CD14-positive monocyte (primary cell): ENCODE measurements at regions not wholly inside any gene's neighbourhood (a gene's known extent, or its start where the extent isn't known, plus 50 kb on each side); places are given as distances from the start of the nearest gene placed in this dataset.

ENCODE experiments used
- DNase-seq, 3 donors: peaks; one replicate each; pipeline ENCODE4 v3.0.0-alpha.2; 2011 to 2022
- H2AFZ ChIP-seq: 2 replicates; pipeline ENCODE4 v1.6.0; 2012; ENCODE audit warnings: mild to moderate bottlenecking, low read depth, low read length, inconsistent platforms; ENCODE audit not compliant: insufficient read depth, poor library complexity, severe bottlenecking
- H3K27ac ChIP-seq, 2 donors: 1 replicate in 1 of 2; 2 replicates in 1 of 2; pipeline ENCODE4 v1.5.1; 2012 to 2013; ENCODE audit warnings: low read length in 2 of 2, control low read depth in 1 of 2, inconsistent platforms in 1 of 2, low read depth in 1 of 2, mild to moderate bottlenecking in 1 of 2
- H3K27me3 ChIP-seq, 2 donors: one replicate each; pipeline versions ENCODE4 v1.6.0 to v1.6.1; 2011 to 2013; ENCODE audit warnings: low read length in 2 of 2; ENCODE audit not compliant: control insufficient read depth in 2 of 2, insufficient read depth in 2 of 2
- H3K36me3 ChIP-seq, 2 donors: replicated peaks in 1 of 2; 1 replicate in 1 of 2; 2 replicates in 1 of 2; pipeline versions ENCODE4 v1.5.1 to v1.6.1; 2012 to 2013; ENCODE audit warnings: low read length in 2 of 2, control low read depth in 1 of 2, inconsistent platforms in 1 of 2, mild to moderate bottlenecking in 1 of 2; ENCODE audit not compliant: insufficient read depth in 2 of 2, control insufficient read depth in 1 of 2
- H3K4me1 ChIP-seq, 2 donors: 1 replicate in 1 of 2; 2 replicates in 1 of 2; pipeline versions ENCODE4 v1.5.1 to v1.6.1; 2012 to 2013; ENCODE audit warnings: low read length in 2 of 2, control low read depth in 1 of 2, inconsistent platforms in 1 of 2, mild to moderate bottlenecking in 1 of 2, moderate library complexity in 1 of 2; ENCODE audit not compliant: insufficient read depth in 2 of 2, control insufficient read depth in 1 of 2
- H3K4me2 ChIP-seq: replicated peaks from 2 replicates; pipeline ENCODE3; 2012; ENCODE audit warnings: low read length, moderate library complexity, mild to moderate bottlenecking; ENCODE audit not compliant: poor library complexity, severe bottlenecking; ENCODE audit errors: extremely low read depth
- H3K4me3 ChIP-seq, 3 experiments: fragments of 200-600 bp in 1 of 3; sonication (generic) in 1 of 3; replicated peaks in 1 of 3; 1 replicate in 2 of 3; 2 replicates in 1 of 3; pipeline ENCODE4 v1.5.1; 2011 to 2013; ENCODE audit warnings: low read length in 3 of 3, mild to moderate bottlenecking in 3 of 3, control low read depth in 2 of 3, low read depth in 2 of 3, inconsistent platforms in 1 of 3, moderate library complexity in 1 of 3
- H3K79me2 ChIP-seq: 2 replicates; pipeline ENCODE4 v1.6.0; 2012; ENCODE audit warnings: mild to moderate bottlenecking, control low read depth, inconsistent platforms, low read length, moderate library complexity; ENCODE audit not compliant: insufficient read depth
- H3K9ac ChIP-seq: 2 replicates; pipeline ENCODE4 v1.6.0; 2017; ENCODE audit warnings: low read length, mild to moderate bottlenecking; ENCODE audit not compliant: insufficient read depth, poor library complexity, severe bottlenecking
- H3K9me3 ChIP-seq, 2 donors: replicated peaks in 1 of 2; 1 replicate in 1 of 2; 2 replicates in 1 of 2; pipeline versions ENCODE4 v1.5.1 to v1.6.1; 2012 to 2013; ENCODE audit warnings: low read length in 2 of 2, control low read depth in 1 of 2; ENCODE audit not compliant: control insufficient read depth in 1 of 2, insufficient read depth in 1 of 2
- H4K20me1 ChIP-seq: 2 replicates; pipeline ENCODE4 v1.6.0; 2012; ENCODE audit warnings: mild to moderate bottlenecking, low read length, control low read depth, moderate library complexity; ENCODE audit not compliant: insufficient read depth
- H3K27ac Mint-ChIP-seq, 7 donors: one replicate each; pipeline ENCODE4 v1.8.0; 2020; ENCODE audit warnings: mild to moderate bottlenecking in 7 of 7, mixed read lengths in 7 of 7, moderate library complexity in 6 of 7, inconsistent platforms in 2 of 7
- H3K27me3 Mint-ChIP-seq, 3 donors: one replicate each; pipeline ENCODE4 v1.8.0; 2021 to 2022; ENCODE audit warnings: low read depth in 3 of 3, mild to moderate bottlenecking in 3 of 3, mixed read lengths in 3 of 3, moderate library complexity in 3 of 3, inconsistent platforms in 1 of 3
- H3K36me3 Mint-ChIP-seq, 2 donors: one replicate each; pipeline ENCODE4 v1.8.0; 2020; ENCODE audit warnings: mixed read lengths in 2 of 2, inconsistent platforms in 1 of 2, mild to moderate bottlenecking in 1 of 2
- H3K4me1 Mint-ChIP-seq: one replicate; pipeline ENCODE4 v1.8.0; 2020; ENCODE audit warnings: mild to moderate bottlenecking, mixed read lengths
- H3K4me3 Mint-ChIP-seq, 2 donors: one replicate each; pipeline ENCODE4 v1.8.0; 2020; ENCODE audit warnings: mild to moderate bottlenecking in 2 of 2, mixed read lengths in 2 of 2, moderate library complexity in 1 of 2
- H3K9me3 Mint-ChIP-seq, 7 donors: one replicate each; pipeline ENCODE4 v1.8.0; 2020 to 2022; ENCODE audit warnings: mixed read lengths in 7 of 7, mild to moderate bottlenecking in 6 of 7, moderate library complexity in 6 of 7, inconsistent platforms in 2 of 7
- CTCF ChIP-seq: fragments of 200-600 bp; IDR thresholded peaks from one replicate; pipeline ENCODE4 v1.8.0; 2022; ENCODE audit warnings: antibody characterized with exemption, mild to moderate bottlenecking
- WGBS: methylation state at CpG from one replicate; pipeline ENCODE4 v1.1.5; 2013; ENCODE audit warnings: missing lambda C conversion rate; ENCODE audit not compliant: insufficient coverage; 5-methylcytosine and 5-hydroxymethylcytosine counted together
- intact Hi-C, 2 donors: fragments of 100-400 bp; cut with micrococcal nuclease; formaldehyde crosslinking; loops; one replicate each; pipeline versions ENCODE4 v1.15.0 to v1.15.1; 2023

GRCh38 chr4:124055896-124056295 lies 656.6 kb downstream of the ANKRD50 start:
- peaks cover 4 to 8% of the 10 kb centered on the region in 2 donors for H3K4me1 ChIP-seq
- no peak overlapping the region for H3K27ac Mint-ChIP-seq
- TF ChIP-seq CTCF, result no peak

GRCh38 chr4:124060261-124060918 lies 652.1 kb downstream of the ANKRD50 start:
- H3K4me1 ChIP-seq, result peaks cover 4 to 9% of the 10 kb centered on the region in 2 donors
- H3K79me2 ChIP-seq, result no peaks in the 10 kb centered on the region
- DNase-seq, result peak in 2 of 3 donors; percentile 5
- H3K27ac ChIP-seq, result peak overlapping the region in 1 of 2 donors; percentile 2
- no peaks in the 10 kb centered on the region for H3K36me3 ChIP-seq
- H3K36me3 Mint-ChIP-seq, result no peaks in the 10 kb centered on the region
- peak overlapping the region; percentile 20 to 82 for H3K4me3 Mint-ChIP-seq
- no peaks in the 10 kb centered on the region for H3K27me3 Mint-ChIP-seq
- no peak overlapping the region for H3K9ac ChIP-seq
- no peak for TF ChIP-seq CTCF
- H4K20me1 ChIP-seq, result no peaks in the 10 kb centered on the region
- H3K4me3 ChIP-seq, result peak overlapping the region; percentile 13 to 40 (median 39)
- H3K4me1 Mint-ChIP-seq, result peaks cover 9% of the 10 kb centered on the region
- intact Hi-C loops, result no loop called here
- peaks cover 0 to 5% (median 0%) of the 10 kb centered on the region in 7 donors for H3K9me3 Mint-ChIP-seq
- no CpG with 5 or more reads among the region's 2 CpGs for WGBS
- H3K4me2 ChIP-seq, result peak overlapping the region; percentile 47
- peak overlapping the region; percentile 37 for H2AFZ ChIP-seq
- no peaks in the 10 kb centered on the region for H3K27me3 ChIP-seq
- H3K9me3 ChIP-seq, result no peaks in the 10 kb centered on the region
- H3K27ac Mint-ChIP-seq, result peak overlapping the region in 4 of 7 donors; percentile 22 to 59 (median 27)

More at GRCh38 chr4:124055896-124056295, 656.6 kb downstream of the ANKRD50 start:
- Histone ChIP-seq H3K9me3 (no peaks in the 10 kb centered on the region), H3K9ac (no peak overlapping the region), H3K79me2 (no peaks in the 10 kb centered on the region), H3K4me2 (no peak overlapping the region), H3K4me3 (no peak overlapping the region), H3K36me3 (no peaks in the 10 kb centered on the region), H2AFZ (no peak overlapping the region), H3K27ac (no peak overlapping the region), H4K20me1 (no peaks in the 10 kb centered on the region), H3K27me3 (no peaks in the 10 kb centered on the region)
- H3K4me1 Mint-ChIP-seq, result peaks cover 9% of the 10 kb centered on the region
- DNase-seq, result no peak
- no peaks in the 10 kb centered on the region for H3K36me3 Mint-ChIP-seq
- no peak overlapping the region for H3K4me3 Mint-ChIP-seq
- no peaks in the 10 kb centered on the region for H3K27me3 Mint-ChIP-seq
- intact Hi-C loops, result no loop called here
- H3K9me3 Mint-ChIP-seq, result no peaks in the 10 kb centered on the region
